Mesendoderm (in vitro differentiated cells): ENCODE measurements at regions not wholly inside any gene's neighbourhood (a gene's known extent, or its start where the extent isn't known, plus 50 kb on each side); places are given as distances from the start of the nearest gene placed in this dataset.

Experiments
- DNase-seq: peaks from one replicate; pipeline ENCODE4 v3.0.0; 2013
- H2AK5ac ChIP-seq: 2 replicates; pipeline ENCODE4 v1.6.1; 2013; ENCODE audit warnings: low read length, inconsistent platforms
- H2BK120ac ChIP-seq: 2 replicates; pipeline ENCODE4 v1.6.1; 2013; ENCODE audit warnings: low read depth, mild to moderate bottlenecking, low read length, moderate library complexity, mixed read lengths
- H2BK15ac ChIP-seq: replicated peaks from 2 replicates; pipeline ENCODE4 v1.6.1; 2013; ENCODE audit warnings: low read depth, mild to moderate bottlenecking, moderate library complexity
- H2BK5ac ChIP-seq: 2 replicates; pipeline ENCODE4 v1.6.1; 2013; ENCODE audit warnings: low read length, inconsistent platforms
- H3K18ac ChIP-seq: 2 replicates; pipeline ENCODE4 v1.6.1; 2013; ENCODE audit warnings: mild to moderate bottlenecking, low read length, mixed read lengths
- H3K23ac ChIP-seq: one replicate; pipeline ENCODE4 v1.6.1; 2013; ENCODE audit warnings: low read length
- H3K27ac ChIP-seq: 2 replicates; pipeline ENCODE4 v1.5.1; 2013; ENCODE audit warnings: low read depth, mild to moderate bottlenecking, inconsistent platforms, low read length, moderate library complexity
- H3K27me3 ChIP-seq: 2 replicates; pipeline ENCODE4 v1.6.1; 2013; ENCODE audit warnings: low read length, control low read depth, mild to moderate bottlenecking, inconsistent platforms; ENCODE audit not compliant: insufficient read depth, poor library complexity
- H3K36me3 ChIP-seq: 2 replicates; pipeline ENCODE4 v1.6.1; 2013; ENCODE audit warnings: low read length, inconsistent platforms; ENCODE audit not compliant: control insufficient read depth, insufficient read depth
- H3K4ac ChIP-seq: one replicate; pipeline ENCODE4 v1.6.1; 2013; ENCODE audit warnings: low read depth, mild to moderate bottlenecking, low read length, moderate library complexity
- H3K4me1 ChIP-seq: 2 replicates; pipeline ENCODE4 v1.6.1; 2013; ENCODE audit warnings: low read depth, low read length, inconsistent platforms; ENCODE audit not compliant: control insufficient read depth
- H3K4me2 ChIP-seq: 2 replicates; pipeline ENCODE4 v1.6.1; 2013; ENCODE audit warnings: low read length
- H3K4me3 ChIP-seq: 2 replicates; pipeline ENCODE4 v1.5.1; 2013; ENCODE audit warnings: mild to moderate bottlenecking, low read length
- H3K56ac ChIP-seq: one replicate; pipeline ENCODE4 v1.6.1; 2013; ENCODE audit warnings: low read length
- H3K79me1 ChIP-seq: 2 replicates; pipeline ENCODE4 v1.6.1; 2013; ENCODE audit warnings: low read length, inconsistent platforms
- H3K79me2 ChIP-seq: 2 replicates; pipeline ENCODE4 v1.6.1; 2013; ENCODE audit warnings: mild to moderate bottlenecking, low read length; ENCODE audit not compliant: control insufficient read depth, insufficient read depth
- H3K9ac ChIP-seq: 2 replicates; pipeline ENCODE4 v1.6.1; 2013; ENCODE audit warnings: low read length, inconsistent platforms
- H4K5ac ChIP-seq: one replicate; pipeline ENCODE4 v1.6.1; 2013; ENCODE audit warnings: low read length
- H4K8ac ChIP-seq: one replicate; pipeline ENCODE4 v1.6.1; 2013; ENCODE audit warnings: low read depth, mild to moderate bottlenecking, control low read depth, low read length, moderate library complexity
- WGBS: extraction: QIAGEN DNeasy Blood & Tissue Kit; methylation state at CpG from one replicate; pipeline ENCODE4 v1.1.7; 2013; ENCODE audit warnings: low lambda C conversion rate, missing lambda C conversion rate; ENCODE audit not compliant: insufficient coverage; ENCODE audit errors: extremely low coverage; 5-methylcytosine and 5-hydroxymethylcytosine counted together

DNA sequence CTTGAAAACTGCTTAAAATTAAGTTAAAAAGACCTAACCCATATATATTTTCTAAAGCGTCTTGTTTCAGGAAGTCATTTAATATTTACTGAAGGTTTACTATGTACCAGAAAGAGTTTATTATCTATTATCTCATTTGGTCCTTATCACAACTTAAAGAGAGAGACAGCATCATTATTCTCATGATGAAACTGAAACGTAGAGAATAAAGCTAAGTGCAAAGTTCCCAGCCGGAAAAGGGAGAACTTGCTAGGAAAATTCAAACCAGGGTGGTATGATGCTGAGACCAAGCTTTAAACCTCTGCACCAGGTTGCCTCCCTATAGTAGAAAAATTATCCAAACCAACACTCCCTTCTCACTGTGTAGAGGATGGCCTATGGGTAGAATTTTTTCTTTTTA, 207.7 kb upstream of the BMPER start:
- no CpG with 5 or more reads among the region's 3 CpGs for WGBS

DNA sequence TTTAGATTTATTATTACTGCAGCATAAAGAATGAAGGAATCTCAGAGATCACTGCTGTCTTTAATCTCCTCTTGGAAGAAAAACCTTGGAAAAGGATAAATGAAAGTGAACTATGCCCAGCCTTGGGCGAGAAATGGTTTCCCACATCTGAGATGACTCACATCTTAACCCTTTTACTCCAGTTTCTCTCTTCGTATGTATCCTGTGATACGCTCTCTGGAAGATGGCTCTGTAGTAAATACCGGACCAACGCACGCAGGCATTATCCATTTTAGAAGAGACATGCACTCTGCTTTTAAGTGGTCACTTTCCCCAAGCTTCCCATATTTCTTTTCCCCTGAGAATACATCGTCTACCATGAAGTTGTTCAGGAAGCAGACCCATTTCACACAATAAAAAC, 207.3 kb upstream of the BMPER start:
- Histone ChIP-seq H4K5ac (no peak overlapping the region), H3K79me1 (no peaks in the 10 kb centered on the region), H3K4me1 (no peaks in the 10 kb centered on the region), H3K27me3 (no peaks in the 10 kb centered on the region), H2BK15ac (no peak overlapping the region), H3K4ac (no peak overlapping the region), H2BK120ac (no peak overlapping the region), H3K56ac (no peak overlapping the region), H3K4me3 (no peak overlapping the region), H4K8ac (no peak overlapping the region), H3K4me2 (no peak overlapping the region), H3K36me3 (no peaks in the 10 kb centered on the region), H3K18ac (no peak overlapping the region), H3K23ac (no peak overlapping the region), H3K9ac (no peak overlapping the region), H3K27ac (no peak overlapping the region), H3K79me2 (no peaks in the 10 kb centered on the region), H2BK5ac (no peak overlapping the region), H2AK5ac (no peak overlapping the region)
- no CpG with 5 or more reads among the region's 7 CpGs for WGBS
- no peak for DNase-seq

More for the DNA sequence above, 207.7 kb upstream of the BMPER start:
- no peak overlapping the region for H3K23ac ChIP-seq
- no peak overlapping the region for H3K4ac ChIP-seq
- no peaks in the 10 kb centered on the region for H3K36me3 ChIP-seq
- no peak overlapping the region for H3K56ac ChIP-seq
- no peak overlapping the region for H2BK120ac ChIP-seq
- H4K5ac ChIP-seq: no peak overlapping the region
- H3K9ac ChIP-seq: no peak overlapping the region
- no peaks in the 10 kb centered on the region for H3K4me1 ChIP-seq
- H3K18ac ChIP-seq: no peak overlapping the region
- no peak overlapping the region for H3K27ac ChIP-seq
- H2AK5ac ChIP-seq: no peak overlapping the region
- H3K4me2 ChIP-seq: no peak overlapping the region
- no peaks in the 10 kb centered on the region for H3K27me3 ChIP-seq
- H4K8ac ChIP-seq: no peak overlapping the region
- H2BK15ac ChIP-seq: no peak overlapping the region
- H3K4me3 ChIP-seq: no peak overlapping the region
- DNase-seq: no peak
- no peaks in the 10 kb centered on the region for H3K79me1 ChIP-seq
- H2BK5ac ChIP-seq: no peak overlapping the region
- H3K79me2 ChIP-seq: no peaks in the 10 kb centered on the region

DNA sequence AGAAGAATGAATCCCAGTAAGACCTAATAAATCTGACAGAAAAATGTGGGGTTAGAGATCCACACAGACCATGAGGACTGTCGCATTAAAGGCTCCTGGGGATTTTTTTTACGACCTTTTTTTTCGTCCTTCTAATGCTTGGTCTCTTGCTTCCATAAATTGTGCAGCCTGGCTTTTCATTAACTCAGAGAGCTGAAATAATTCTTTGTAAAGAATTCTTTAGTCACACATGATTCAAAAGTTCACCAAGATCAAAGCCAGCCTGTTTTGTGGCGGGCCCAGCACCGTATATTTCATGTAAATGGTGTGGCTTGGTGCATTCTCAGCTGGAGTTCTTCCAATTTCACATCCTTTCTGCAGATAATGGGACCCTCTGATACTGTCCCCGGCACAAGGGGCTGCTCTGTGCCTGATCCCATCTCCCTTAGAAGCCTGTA, 206.6 kb upstream of the BMPER start:
- no CpG with 5 or more reads among the region's 6 CpGs for WGBS
- Histone ChIP-seq H3K4me2 (no peak overlapping the region), H3K56ac (no peak overlapping the region), H2BK5ac (no peak overlapping the region), H3K4me3 (no peak overlapping the region), H3K4me1 (no peaks in the 10 kb centered on the region), H3K36me3 (no peaks in the 10 kb centered on the region), H4K5ac (no peak overlapping the region), H3K23ac (no peak overlapping the region), H3K79me1 (no peaks in the 10 kb centered on the region), H2BK120ac (no peak overlapping the region), H3K79me2 (no peaks in the 10 kb centered on the region), H3K18ac (no peak overlapping the region), H3K9ac (no peak overlapping the region), H2BK15ac (no peak overlapping the region), H3K4ac (no peak overlapping the region), H2AK5ac (no peak overlapping the region), H4K8ac (no peak overlapping the region), H3K27ac (no peak overlapping the region), H3K27me3 (no peaks in the 10 kb centered on the region)
- DNase-seq: no peak

DNA sequence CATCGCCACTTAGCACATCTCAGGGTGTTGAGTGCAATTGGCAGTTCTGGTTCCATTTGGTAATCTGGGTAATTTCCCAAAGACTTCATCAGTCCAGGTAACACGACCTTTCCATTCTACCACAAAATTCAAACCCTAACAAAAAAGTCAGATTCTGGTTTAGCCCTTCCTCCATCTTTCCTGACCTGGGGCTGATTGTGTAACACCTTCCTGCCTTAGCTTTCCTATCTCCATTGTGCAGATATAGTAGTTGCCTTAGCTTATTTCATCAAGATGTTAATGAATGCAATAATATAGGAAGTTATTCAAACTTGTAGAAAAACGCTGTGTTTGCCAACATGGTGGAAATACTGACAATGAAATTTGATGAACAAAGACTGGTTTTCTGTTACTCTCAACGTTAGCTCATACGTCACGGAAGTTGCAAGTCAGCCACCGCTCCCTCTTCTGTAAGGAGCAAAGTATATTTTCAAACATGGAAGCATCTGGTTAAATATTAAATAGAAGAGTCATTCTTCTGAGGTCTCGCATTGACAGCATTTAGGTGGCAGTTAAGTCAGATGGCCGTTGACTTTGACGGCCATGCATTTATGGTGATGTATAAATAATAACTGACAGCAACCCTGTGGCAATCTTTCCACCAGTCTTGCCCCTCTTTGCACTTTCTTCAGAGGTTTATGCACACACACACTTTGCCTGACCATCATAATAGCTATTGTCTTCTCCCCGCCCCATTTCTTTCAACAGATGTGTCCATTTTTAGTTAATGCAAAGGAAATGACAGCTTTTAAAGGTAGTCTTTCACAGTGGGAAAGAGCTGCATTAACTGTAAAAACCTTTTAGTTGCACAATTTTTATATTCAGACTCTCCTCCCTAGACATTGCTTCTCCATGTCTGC, 205.1 kb upstream of the BMPER start:
- Histone ChIP-seq H3K23ac (no peak overlapping the region), H2AK5ac (no peak overlapping the region), H2BK15ac (no peak overlapping the region), H3K27ac (no peak overlapping the region), H3K4ac (no peak overlapping the region), H2BK120ac (no peak overlapping the region), H3K4me3 (no peak overlapping the region), H4K8ac (no peak overlapping the region), H4K5ac (no peak overlapping the region), H3K27me3 (no peaks in the 10 kb centered on the region), H3K18ac (no peak overlapping the region), H3K56ac (no peak overlapping the region), H3K4me1 (peaks cover 5% of the 10 kb centered on the region), H3K9ac (no peak overlapping the region), H3K79me1 (no peaks in the 10 kb centered on the region), H3K36me3 (no peaks in the 10 kb centered on the region), H2BK5ac (no peak overlapping the region), H3K79me2 (no peaks in the 10 kb centered on the region), H3K4me2 (no peak overlapping the region)
- no CpG with 5 or more reads among the region's 11 CpGs for WGBS
- no peak for DNase-seq

DNA sequence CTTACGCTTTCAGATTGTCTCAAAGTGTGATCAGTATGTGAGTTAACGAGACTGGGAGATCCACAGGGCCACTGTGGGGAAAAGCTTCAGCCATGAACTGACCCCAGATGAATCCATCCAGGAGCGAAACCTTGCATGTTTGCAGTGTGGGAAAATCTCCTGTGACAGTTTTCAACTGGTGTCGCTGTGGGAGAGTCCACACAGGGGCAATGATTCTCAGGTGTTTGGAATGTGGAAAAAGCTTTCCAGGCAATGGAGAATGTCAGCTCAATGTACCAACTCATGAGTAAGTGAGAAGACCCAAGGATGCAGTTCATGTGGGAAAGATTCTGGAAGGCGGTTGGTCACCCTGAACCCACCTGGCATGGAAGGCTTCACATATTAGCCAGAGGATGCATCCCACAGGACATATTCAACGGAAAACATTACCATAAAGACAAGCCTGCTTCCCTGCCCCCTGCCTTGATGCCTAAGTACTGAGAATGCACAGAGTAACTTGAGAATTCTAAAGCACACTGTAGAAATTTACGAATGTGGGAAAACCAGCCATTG, 204.1 kb upstream of the BMPER start:
- H2BK120ac ChIP-seq: no peak overlapping the region
- H3K18ac ChIP-seq: no peak overlapping the region
- no peaks in the 10 kb centered on the region for H3K27me3 ChIP-seq
- H3K4me1 ChIP-seq: peaks cover 11% of the 10 kb centered on the region
- no peak overlapping the region for H4K5ac ChIP-seq
- H3K4ac ChIP-seq: no peak overlapping the region
- no peaks in the 10 kb centered on the region for H3K36me3 ChIP-seq
- H2AK5ac ChIP-seq: no peak overlapping the region
- no peak overlapping the region for H3K56ac ChIP-seq
- WGBS: no CpG with 5 or more reads among the region's 7 CpGs
- no peak overlapping the region for H2BK15ac ChIP-seq
- H3K9ac ChIP-seq: no peak overlapping the region
- H3K27ac ChIP-seq: no peak overlapping the region
- DNase-seq: peak; percentile 4
- H3K23ac ChIP-seq: no peak overlapping the region
- H3K4me3 ChIP-seq: no peak overlapping the region
- H3K4me2 ChIP-seq: no peak overlapping the region
- H3K79me2 ChIP-seq: no peaks in the 10 kb centered on the region
- no peaks in the 10 kb centered on the region for H3K79me1 ChIP-seq
- no peak overlapping the region for H4K8ac ChIP-seq
- H2BK5ac ChIP-seq: no peak overlapping the region
